Natural killer cell (primary cell): ENCODE measurements at regions not wholly inside any gene's neighbourhood (a gene's known extent, or its start where the extent isn't known, plus 50 kb on each side); places are given as distances from the start of the nearest gene placed in this dataset.

ENCODE experiments used
- ATAC-seq, 3 donors: fragments of 150-1000 bp in 2 of 3; fragments of 200-7000 bp in 1 of 3; cut with Tn5 transposase; 1 replicate in 1 of 3; 2 replicates in 2 of 3; pipeline ENCODE4 v1.10.0; 2021; ENCODE audit warnings: mild to moderate bottlenecking in 2 of 3, moderate library complexity in 2 of 3
- DNase-seq, 2 donors: peaks; one replicate each; pipeline versions ENCODE4 v3.0.0 to v3.0.0-alpha.2; 2013 to 2021; ENCODE audit warnings: mixed read lengths in 1 of 2
- H3K27ac ChIP-seq: one replicate; pipeline ENCODE4 v1.5.1; 2013; ENCODE audit warnings: mild to moderate bottlenecking, low read length
- H3K27me3 ChIP-seq: one replicate; pipeline ENCODE4 v1.6.1; 2013; ENCODE audit warnings: low read length; ENCODE audit not compliant: control insufficient read depth, insufficient read depth
- H3K36me3 ChIP-seq: one replicate; pipeline ENCODE4 v1.6.1; 2013; ENCODE audit warnings: low read length; ENCODE audit not compliant: control insufficient read depth, insufficient read depth
- H3K4me1 ChIP-seq: one replicate; pipeline ENCODE4 v1.6.1; 2013; ENCODE audit warnings: low read length; ENCODE audit not compliant: control insufficient read depth, insufficient read depth
- H3K4me3 ChIP-seq: one replicate; pipeline ENCODE4 v1.5.1; 2013; ENCODE audit warnings: low read length
- H3K9me3 ChIP-seq: one replicate; pipeline ENCODE4 v1.6.1; 2013; ENCODE audit warnings: low read length; ENCODE audit not compliant: control insufficient read depth, insufficient read depth
- H3K27ac Mint-ChIP-seq, 2 donors: one replicate each; pipeline ENCODE4 v1.8.0; 2022; ENCODE audit warnings: mild to moderate bottlenecking in 2 of 2, mixed read lengths in 2 of 2, moderate library complexity in 1 of 2
- H3K27me3 Mint-ChIP-seq, 2 donors: one replicate each; pipeline ENCODE4 v1.8.0; 2022; ENCODE audit warnings: low read depth in 2 of 2, mixed read lengths in 2 of 2
- H3K36me3 Mint-ChIP-seq: one replicate; pipeline ENCODE4 v1.8.0; 2022; ENCODE audit warnings: mixed read lengths
- H3K4me1 Mint-ChIP-seq, 2 donors: one replicate each; pipeline ENCODE4 v1.8.0; 2022; ENCODE audit warnings: mixed read lengths in 2 of 2
- H3K4me3 Mint-ChIP-seq: one replicate; pipeline ENCODE4 v1.8.0; 2022; ENCODE audit warnings: mild to moderate bottlenecking, moderate library complexity, mixed read lengths
- H3K9me3 Mint-ChIP-seq, 2 donors: one replicate each; pipeline ENCODE4 v1.8.0; 2022; ENCODE audit warnings: mixed read lengths in 2 of 2
- CTCF ChIP-seq: fragments of 200-600 bp; IDR thresholded peaks from one replicate; pipeline ENCODE4 v1.8.0; 2022; ENCODE audit warnings: antibody characterized with exemption
- WGBS: methylation state at CpG from one replicate; pipeline ENCODE4 v1.1.7; 2013; ENCODE audit warnings: missing lambda C conversion rate; ENCODE audit not compliant: insufficient coverage; 5-methylcytosine and 5-hydroxymethylcytosine counted together
- intact Hi-C: fragments of 100-400 bp; cut with micrococcal nuclease; formaldehyde crosslinking; loops from one replicate; pipeline ENCODE4 v1.14.2; 2022

GRCh38 chr1:8109216-8109615 is 83.1 kb upstream of the ERRFI1 start:
- H3K9me3 ChIP-seq: no peaks in the 10 kb centered on the region
- Mint-ChIP-seq H3K36me3 (no peaks in the 10 kb centered on the region), H3K27me3 (peaks cover 2 to 7% of the 10 kb centered on the region in 2 donors), H3K4me1 (peaks cover 16 to 27% of the 10 kb centered on the region in 2 donors), H3K9me3 (no peaks in the 10 kb centered on the region), H3K4me3 (no peak overlapping the region), H3K27ac (no peak overlapping the region)
- TF ChIP-seq CTCF: no peak
- no peak overlapping the region for H3K4me3 ChIP-seq
- DNase-seq (no peak), ATAC-seq (no peak)
- WGBS: 84% methylated on average over 2 of the region's 4 CpGs
- H3K27ac ChIP-seq: no peak overlapping the region
- intact Hi-C loops: no loop called here
- no peaks in the 10 kb centered on the region for H3K27me3 ChIP-seq
- H3K4me1 ChIP-seq: peaks cover 14% of the 10 kb centered on the region
- no peaks in the 10 kb centered on the region for H3K36me3 ChIP-seq

GRCh38 chr1:8107897-8108296 is 81.8 kb upstream of the ERRFI1 start:
- intact Hi-C loops: no loop called here
- H3K9me3 Mint-ChIP-seq: no peaks in the 10 kb centered on the region
- H3K27me3 Mint-ChIP-seq: peaks cover 3 to 10% of the 10 kb centered on the region in 2 donors
- Histone ChIP-seq H3K27me3 (no peaks in the 10 kb centered on the region), H3K27ac (no peak overlapping the region), H3K4me1 (peaks cover 4% of the 10 kb centered on the region), H3K36me3 (no peaks in the 10 kb centered on the region), H3K4me3 (no peak overlapping the region), H3K9me3 (no peaks in the 10 kb centered on the region)
- WGBS: 93% methylated on average over 4 of the region's 4 CpGs
- DNase-seq: no peak
- no peak for TF ChIP-seq CTCF
- ATAC-seq: no peak
- H3K27ac Mint-ChIP-seq: no peak overlapping the region
- no peak overlapping the region for H3K4me3 Mint-ChIP-seq
- no peaks in the 10 kb centered on the region for H3K36me3 Mint-ChIP-seq
- H3K4me1 Mint-ChIP-seq: peaks cover 3 to 13% of the 10 kb centered on the region in 2 donors

GRCh38 chr1:8104278-8105236 is 78.4 kb upstream of the ERRFI1 start:
- H3K36me3 Mint-ChIP-seq: no peaks in the 10 kb centered on the region
- intact Hi-C loops: no loop called here
- H3K27ac Mint-ChIP-seq: no peak overlapping the region

More at GRCh38 chr1:8104278-8105236, 78.4 kb upstream of the ERRFI1 start:
- Mint-ChIP-seq H3K9me3 (no peaks in the 10 kb centered on the region), H3K4me3 (no peak overlapping the region), H3K27me3 (peaks cover 6 to 17% of the 10 kb centered on the region in 2 donors), H3K4me1 (peaks cover 0 to 5% of the 10 kb centered on the region in 2 donors)
- no peak for TF ChIP-seq CTCF
- DNase-seq (no peak), ATAC-seq (peak in 1 of 3 donors; percentile 37)
- no peaks in the 10 kb centered on the region for H3K36me3 ChIP-seq
- H3K27me3 ChIP-seq: no peaks in the 10 kb centered on the region
- H3K9me3 ChIP-seq: no peaks in the 10 kb centered on the region
- H3K4me1 ChIP-seq: no peaks in the 10 kb centered on the region
- WGBS: 76% methylated on average over 14 of the region's 16 CpGs
- H3K4me3 ChIP-seq: no peak overlapping the region
- no peak overlapping the region for H3K27ac ChIP-seq
